Panc1 (cell line): ENCODE measurements at regions not wholly inside any gene's neighbourhood (a gene's known extent, or its start where the extent isn't known, plus 50 kb on each side); places are given as distances from the start of the nearest gene placed in this dataset.

ENCODE experiments used
- ATAC-seq: fragments of 200-7000 bp; cut with Tn5 transposase; 2 replicates; pipeline ENCODE4 v1.9.1; 2020; ENCODE audit warnings: mild to moderate bottlenecking, moderate library complexity
- BruUV-seq: library from RNA; stranded (reverse); fragments of 400-500 nt; replicated peaks from 2 replicates; lab custom pipeline; 2021; lab: Mats Ljungman, UMichigan
- CTCF ChIA-PET: fragments of 300-600 bp; sonication (Branson Sonifier 250); formaldehyde crosslinking; loops from one replicate; lab custom pipeline; 2022; ENCODE audit warnings: antibody characterized with exemption; lab: Charles Lee
- POLR2A ChIA-PET: fragments of 300-600 bp; sonication (Branson Sonifier 250); formaldehyde crosslinking; loops from one replicate; lab custom pipeline; 2022; ENCODE audit warnings: antibody characterized with exemption; lab: Charles Lee
- DNase-seq: peaks from one replicate; pipeline ENCODE4 v3.0.0-alpha.2; 2010; ENCODE audit warnings: low read depth, low spot score
- H3K27ac ChIP-seq: 2 replicates; pipeline ENCODE4 v1.5.1; 2011; ENCODE audit warnings: mild to moderate bottlenecking, low read length, inconsistent platforms
- H3K27me3 ChIP-seq: fragments of 200-500 bp; sonication (Bioruptor generic); 2 replicates; pipeline ENCODE4 v1.6.0; 2014; ENCODE audit warnings: low read length, inconsistent platforms; ENCODE audit not compliant: control insufficient read depth, insufficient read depth
- H3K36me3 ChIP-seq: fragments of 200-500 bp; sonication (Bioruptor generic); 2 replicates; pipeline ENCODE4 v1.5.1; 2014; ENCODE audit warnings: inconsistent platforms, mild to moderate bottlenecking, low read length, moderate library complexity; ENCODE audit not compliant: control insufficient read depth, insufficient read depth
- H3K4me1 ChIP-seq: 2 replicates; pipeline ENCODE4 v1.5.1; 2011; ENCODE audit warnings: inconsistent platforms, mild to moderate bottlenecking, low read length, moderate library complexity; ENCODE audit not compliant: control insufficient read depth, insufficient read depth
- H3K4me3 ChIP-seq, 2 experiments: 2 replicates each; pipeline ENCODE4 v1.5.1; 2011 to 2012; ENCODE audit warnings: low read depth in 2 of 2, low read length in 2 of 2, mild to moderate bottlenecking in 2 of 2, inconsistent platforms in 1 of 2, moderate library complexity in 1 of 2
- H3K9me3 ChIP-seq: fragments of 200-500 bp; sonication (Bioruptor generic); 2 replicates; pipeline ENCODE4 v1.5.1; 2014; ENCODE audit warnings: low read depth, mild to moderate bottlenecking, inconsistent platforms, low read length, moderate library complexity; ENCODE audit not compliant: control insufficient read depth, insufficient read depth
- CTCF ChIP-seq: fragments of 450-650 bp; IDR thresholded peaks from 2 replicates; pipeline ENCODE4 v1.5.1; 2017; ENCODE audit warnings: mild to moderate bottlenecking
- POLR2AphosphoS5 ChIP-seq: IDR thresholded peaks from 2 replicates; pipeline ENCODE4 v1.6.1; 2012; ENCODE audit warnings: mild to moderate bottlenecking, low read depth, low read length, moderate library complexity
- REST ChIP-seq, 2 experiments: IDR thresholded peaks; 2 replicates each; pipeline ENCODE4 v1.6.1; 2011 to 2012; ENCODE audit warnings: low read depth in 2 of 2, control low read depth in 1 of 2, low read length in 1 of 2, mild to moderate bottlenecking in 1 of 2, moderate library complexity in 1 of 2; ENCODE audit not compliant: insufficient read depth in 1 of 2
- SIN3A ChIP-seq: IDR thresholded peaks from 2 replicates; pipeline ENCODE4 v1.6.1; 2012; ENCODE audit warnings: low read depth, mild to moderate bottlenecking, low read length, moderate library complexity, borderline replicate concordance; ENCODE audit not compliant: insufficient read depth
- TCF7L2 ChIP-seq: IDR thresholded peaks from 2 replicates; pipeline ENCODE4 v1.6.1; 2011; ENCODE audit warnings: mild to moderate bottlenecking, low read depth, low read length, inconsistent platforms
- in situ Hi-C: cut with HindIII; loops from 2 replicates; pipeline ENCODE4 v1.10.0; 2016; ENCODE audit warnings: low sequenced_read_pairs, low pct_unique_long_range_greater_than_20kb
- intact Hi-C: fragments of 100-400 bp; cut with micrococcal nuclease; formaldehyde crosslinking; loops from one replicate; pipeline ENCODE4 v1.10.0; 2022; ENCODE audit not compliant: unreplicated experiment

GRCh38 chr13:62094932-62095331 lies 679.3 kb upstream of the PCDH20 start:
- BruUV-seq, result no TSS peak

GRCh38 chr13:62093984-62094780 lies 678.5 kb upstream of the PCDH20 start:
- Histone ChIP-seq H3K27me3 (no peaks in the 10 kb centered on the region), H3K36me3 (no peaks in the 10 kb centered on the region), H3K4me3 (no peak overlapping the region), H3K9me3 (no peaks in the 10 kb centered on the region), H3K4me1 (no peaks in the 10 kb centered on the region), H3K27ac (no peak overlapping the region)
- POLR2A ChIA-PET, result no interaction called here
- DNase-seq, result no peak
- in situ Hi-C loops (no loop called here), intact Hi-C loops (no loop called here)
- no peak for ATAC-seq
- TF ChIP-seq REST (IDR thresholded peaks at IDR 0.05; ENCODE audit: insufficient read depth in 1 of 2, low read depth in 2 of 2, low read length in 1 of 2) (no peak), SIN3A (no peak), CTCF (no peak), POLR2AphosphoS5 (no peak), TCF7L2 (no peak)
- no TSS peak for BruUV-seq
- CTCF ChIA-PET, result no interaction called here

More at GRCh38 chr13:62094932-62095331, 679.3 kb upstream of the PCDH20 start:
- Histone ChIP-seq H3K4me1 (no peaks in the 10 kb centered on the region), H3K27ac (no peak overlapping the region), H3K9me3 (no peaks in the 10 kb centered on the region), H3K4me3 (no peak overlapping the region), H3K27me3 (no peaks in the 10 kb centered on the region), H3K36me3 (no peaks in the 10 kb centered on the region)
- intact Hi-C loops (no loop called here), in situ Hi-C loops (no loop called here)
- CTCF ChIA-PET, result no interaction called here
- POLR2A ChIA-PET, result no interaction called here
- ATAC-seq (no peak), DNase-seq (no peak)
- TF ChIP-seq TCF7L2 (no peak), REST (IDR thresholded peaks at IDR 0.05; ENCODE audit: insufficient read depth in 1 of 2, low read depth in 2 of 2, low read length in 1 of 2) (no peak), CTCF (no peak), POLR2AphosphoS5 (no peak), SIN3A (no peak)
